Activated CD4-positive, alpha-beta T cell treated with anti-CD3 and anti-CD28 coated beads, Interleukin-2, Interleukin-6, amounts not matched to agents 100 ng/mL and 50 ng/mL, durations not matched to agents 16 hours and 8 hours (primary cell): ENCODE measurements at regions not wholly inside any gene's neighbourhood (a gene's known extent, or its start where the extent isn't known, plus 50 kb on each side); places are given as distances from the start of the nearest gene placed in this dataset.

Source experiments
- DNase-seq: peaks from one replicate; pipeline ENCODE4 v3.0.0-alpha.2; 2020

- no peak for DNase-seq
Observed at GRCh38 chr3:70899816-70900215, 587.4 kb upstream of the MDFIC2 start.

GRCh38 chr3:70890020-70890394, 577.6 kb upstream of the MDFIC2 start:
- DNase-seq: no peak

- no peak for DNase-seq
Observed at GRCh38 chr3:70889162-70890019, 577.0 kb upstream of the MDFIC2 start.

DNA sequence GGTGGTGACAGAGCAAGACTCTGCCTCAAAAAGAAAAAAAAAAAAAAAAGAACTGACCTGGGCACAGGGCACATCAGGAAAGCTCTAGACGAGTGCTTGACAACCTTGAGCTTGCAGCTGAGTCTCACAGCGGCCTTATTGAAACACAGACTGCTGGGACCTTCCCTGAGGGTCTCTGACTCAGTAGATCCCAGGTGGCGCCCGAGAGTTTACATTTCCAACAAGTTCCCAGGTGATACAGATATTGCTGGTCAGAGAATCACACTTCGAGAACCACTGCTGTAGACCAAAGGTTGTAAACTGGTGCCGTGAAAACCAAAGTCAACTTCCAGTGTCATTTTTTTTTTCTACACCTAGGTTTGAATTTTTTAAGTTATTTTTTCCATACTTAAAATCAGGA, 573.2 kb upstream of the MDFIC2 start:
- DNase-seq: no peak

DNA sequence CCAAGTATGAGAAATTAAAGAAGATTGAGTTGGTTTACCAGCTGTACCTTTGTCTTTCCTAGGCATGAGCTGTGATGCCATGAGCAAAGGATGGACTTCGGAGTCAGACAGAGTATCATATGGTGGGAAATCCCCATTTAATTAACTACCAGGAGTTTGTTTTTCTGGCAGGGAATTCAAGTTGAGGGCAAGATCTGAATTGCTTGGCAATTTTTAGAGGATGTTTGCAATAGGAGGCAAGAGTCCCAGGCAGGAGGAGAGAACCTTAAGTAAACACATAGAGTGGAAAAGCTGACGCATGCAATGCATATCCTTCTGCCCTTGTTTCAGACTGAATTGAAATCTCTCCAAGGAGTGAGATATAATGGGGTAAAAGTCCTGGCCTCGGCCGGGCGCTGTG, 569.7 kb upstream of the MDFIC2 start:
- no peak for DNase-seq

DNA sequence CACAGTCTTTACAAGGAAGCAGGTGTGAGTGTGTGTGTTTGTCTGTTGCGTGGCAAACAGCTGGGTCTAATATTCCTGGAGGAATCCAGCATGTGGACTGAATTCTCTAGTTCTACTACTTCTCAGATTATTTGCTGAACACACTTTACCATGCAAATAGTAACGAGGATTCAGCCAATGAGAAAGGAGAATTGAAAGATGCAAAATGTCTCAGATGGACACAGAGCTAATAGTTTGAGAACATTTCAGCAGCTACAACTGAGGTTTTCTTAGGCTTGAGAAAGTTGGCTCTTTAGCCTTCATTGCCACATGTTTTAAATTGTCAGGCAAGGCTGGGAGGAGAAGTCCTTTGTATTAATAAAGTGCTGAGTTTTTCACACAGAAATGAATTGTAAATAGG, 568.0 kb upstream of the MDFIC2 start:
- DNase-seq: no peak

GRCh38 chr3:70876154-70876553, 563.7 kb upstream of the MDFIC2 start:
- DNase-seq: no peak

GRCh38 chr3:70874196-70874595, 561.8 kb upstream of the MDFIC2 start:
- DNase-seq: no peak

GRCh38 chr3:70873686-70874085, 561.2 kb upstream of the MDFIC2 start:
- DNase-seq: no peak

DNA sequence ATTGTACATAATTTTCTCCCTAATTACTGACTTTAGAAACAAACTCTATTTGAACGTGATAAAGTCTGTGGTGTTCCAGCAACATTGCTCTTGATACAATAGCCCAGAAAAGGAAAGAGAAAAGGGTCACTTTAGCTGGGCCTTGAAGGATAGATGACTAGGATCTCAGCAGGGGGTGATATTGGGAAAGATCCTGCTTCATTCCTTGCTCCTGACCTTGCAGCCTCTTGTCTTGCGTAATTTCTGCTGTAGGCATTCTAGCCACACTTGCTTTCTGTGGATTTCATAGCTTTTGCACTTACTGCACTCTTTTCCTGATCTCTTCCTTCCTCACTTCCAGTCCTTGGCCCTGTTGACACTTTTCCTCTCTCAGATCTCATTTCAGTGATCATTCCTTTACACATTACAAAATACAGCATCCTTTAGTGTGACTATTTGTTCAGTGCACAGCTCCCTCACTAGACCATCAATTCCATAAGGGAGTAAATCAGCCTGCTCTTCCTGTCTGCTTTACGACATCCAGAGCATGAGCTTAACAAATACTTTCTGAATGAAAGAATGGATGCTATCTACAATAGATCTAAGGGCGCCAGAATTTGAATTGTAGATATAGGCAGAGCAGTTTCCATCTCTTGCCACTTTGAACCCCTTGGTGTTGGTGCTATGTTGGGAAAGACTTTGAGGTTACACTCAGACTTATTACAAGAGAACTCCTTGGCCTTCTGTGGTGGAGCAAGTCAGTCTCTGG, 559.6 kb upstream of the MDFIC2 start:
- DNase-seq: no peak

GRCh38 chr3:70870576-70870975, 558.1 kb upstream of the MDFIC2 start:
- DNase-seq: no peak

DNA sequence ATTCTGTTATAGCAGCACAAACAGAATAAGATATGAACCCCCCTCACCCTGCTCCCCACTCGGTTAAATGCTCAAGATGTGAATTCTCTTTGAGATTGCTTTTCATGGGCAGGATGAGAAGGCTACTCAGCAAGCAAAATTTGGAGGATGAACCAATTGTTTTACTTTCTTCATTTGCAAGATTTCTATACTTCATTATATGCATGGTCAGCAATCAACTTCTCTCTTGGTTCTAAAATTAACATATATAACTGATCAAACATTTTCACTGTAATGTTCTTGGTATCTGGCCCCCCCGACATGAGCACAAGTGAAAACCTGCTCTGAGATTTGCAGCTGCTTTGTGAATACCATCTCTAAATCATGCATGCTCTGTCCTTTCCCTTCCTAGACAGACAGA, 556.1 kb upstream of the MDFIC2 start:
- no peak for DNase-seq

GRCh38 chr3:70863049-70863448, 550.6 kb upstream of the MDFIC2 start:
- DNase-seq: no peak

DNA sequence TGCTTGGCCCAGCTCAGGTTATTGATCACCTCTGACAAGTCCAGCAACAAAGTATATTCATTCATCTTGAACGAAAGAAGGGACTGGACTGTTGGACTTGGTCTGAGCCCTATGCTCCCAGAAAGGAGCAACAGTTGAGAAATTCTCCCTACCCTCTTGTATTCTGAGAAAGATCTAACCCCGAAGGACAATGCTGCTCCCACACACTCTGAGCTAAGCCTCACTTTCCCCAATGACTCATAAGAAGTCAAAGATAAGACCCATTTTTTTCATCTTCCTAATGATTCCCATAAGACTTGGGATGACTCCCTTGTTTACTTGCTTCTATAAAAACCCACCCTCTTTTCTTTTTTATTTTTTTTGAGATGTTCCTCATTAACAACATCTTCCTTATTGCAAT, 549.4 kb upstream of the MDFIC2 start:
- DNase-seq: no peak

DNA sequence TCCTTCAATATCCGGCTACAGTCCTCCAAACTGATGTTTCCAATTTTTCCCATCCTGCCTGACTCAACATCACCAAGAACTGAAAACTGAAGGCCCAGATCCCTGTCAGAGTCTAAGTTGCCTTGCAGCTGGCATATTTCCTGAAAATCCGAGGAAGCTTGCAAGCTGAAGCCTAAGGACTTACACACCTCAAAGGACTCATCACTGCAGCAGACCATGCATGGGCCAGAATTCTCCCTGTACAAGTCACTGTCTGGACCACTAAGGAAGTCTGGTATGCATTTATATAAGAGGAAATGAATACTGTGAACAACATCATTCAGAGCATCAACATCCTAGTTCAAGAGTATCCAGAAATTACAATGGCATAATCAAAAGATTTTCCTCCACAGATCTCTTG, 548.8 kb upstream of the MDFIC2 start:
- no peak for DNase-seq

DNA sequence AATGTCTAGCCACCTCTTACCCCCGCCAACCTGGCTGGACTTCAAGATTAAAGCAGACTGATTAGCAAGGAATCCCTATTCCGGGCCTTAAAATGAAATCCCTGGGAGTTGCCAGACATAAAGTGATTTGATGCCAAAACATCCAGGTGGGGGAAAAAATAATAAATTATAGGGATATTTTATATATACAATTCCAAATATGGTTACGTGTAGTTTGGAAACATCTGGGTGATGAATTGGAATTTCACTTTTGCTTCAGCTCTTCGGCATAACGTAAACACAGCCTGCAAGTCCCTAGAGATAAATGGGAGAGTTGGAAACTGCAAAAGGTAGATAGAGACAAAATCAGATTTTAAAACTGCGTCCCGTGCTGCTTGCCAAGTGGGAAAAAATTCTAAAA, 545.5 kb upstream of the MDFIC2 start:
- DNase-seq: no peak

- DNase-seq: peak; percentile 32
Observed at GRCh38 chr3:70856414-70857162, 544.1 kb upstream of the MDFIC2 start.

- DNase-seq: no peak
Observed at GRCh38 chr3:70855149-70855548, 542.7 kb upstream of the MDFIC2 start.

GRCh38 chr3:70854108-70854507, 541.7 kb upstream of the MDFIC2 start:
- no peak for DNase-seq

DNA sequence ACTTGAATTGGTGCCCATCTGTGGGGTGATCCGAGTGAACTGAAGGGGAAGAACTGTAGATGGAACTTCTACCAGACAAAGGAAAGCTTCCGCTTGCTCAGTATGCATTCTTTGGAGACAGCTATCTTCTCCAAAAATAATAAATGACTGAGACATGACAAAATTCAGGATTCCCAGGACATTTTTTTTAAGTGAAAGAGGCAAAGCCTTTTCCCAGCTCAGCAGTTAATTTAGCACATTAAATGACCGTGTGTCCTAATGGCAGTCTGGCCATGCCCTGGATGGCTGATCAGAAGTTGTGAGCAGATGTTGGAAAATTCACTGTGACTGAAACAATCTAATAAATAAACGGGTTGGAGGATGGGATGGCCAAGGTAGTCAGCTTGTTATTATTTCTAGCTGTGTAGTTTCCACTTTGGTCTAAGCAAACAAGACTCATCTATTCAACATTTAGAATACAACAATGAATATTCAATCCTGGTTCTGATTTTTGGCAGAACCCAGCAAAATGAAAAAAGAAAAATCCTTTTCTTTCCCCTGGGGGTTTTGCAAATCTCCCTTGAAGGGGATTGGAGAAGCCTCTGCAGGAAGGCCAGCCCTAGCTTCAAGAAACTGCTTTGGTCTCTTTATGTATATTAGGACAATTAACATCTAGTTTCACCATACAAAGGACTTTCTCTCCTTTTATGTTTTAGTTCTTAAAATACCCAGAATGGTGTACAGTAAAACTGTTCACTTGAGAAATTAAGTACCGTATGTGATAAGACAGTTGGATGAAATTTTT, 540.9 kb upstream of the MDFIC2 start:
- no peak for DNase-seq

DNA sequence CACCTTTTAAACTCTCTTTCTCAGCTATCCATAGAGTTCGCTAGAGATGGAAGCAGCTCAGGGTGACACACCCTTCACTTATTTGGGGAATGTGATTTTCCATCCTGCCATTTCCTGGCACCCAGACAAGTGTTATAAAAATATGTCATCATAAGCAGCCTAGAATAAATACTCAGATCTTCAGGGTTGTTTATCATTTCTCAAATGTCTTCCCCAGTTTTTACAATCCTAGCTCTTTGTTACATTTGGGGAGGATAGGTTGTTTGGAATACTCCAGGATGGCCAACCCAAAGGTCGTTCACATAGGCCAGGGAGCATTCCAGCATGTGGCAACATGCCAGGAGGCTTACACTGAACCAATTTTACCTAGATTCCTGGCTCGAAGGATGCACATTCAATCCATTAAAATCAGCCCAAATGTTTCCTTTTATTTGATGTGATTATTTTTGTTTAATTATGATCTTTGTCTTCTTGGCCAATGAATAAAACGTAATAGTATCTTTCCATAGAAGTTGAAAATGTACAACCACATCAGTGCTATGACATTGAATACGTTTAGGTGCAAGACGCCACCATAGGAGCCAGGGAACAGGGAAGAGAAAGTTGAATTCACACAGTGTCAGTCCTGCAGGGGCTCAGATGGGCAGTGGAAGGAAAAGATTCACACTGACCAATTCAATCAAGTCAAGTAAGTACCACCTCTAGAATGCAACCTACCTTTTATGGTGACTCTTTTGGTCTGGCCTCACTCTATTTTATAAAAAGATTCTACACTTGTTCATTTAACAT, 537.7 kb upstream of the MDFIC2 start:
- DNase-seq: no peak
